Peyer's patch (tissue), 4 donors: ENCODE measurements at regions not wholly inside any gene's neighbourhood (a gene's known extent, or its start where the extent isn't known, plus 50 kb on each side); places are given as distances from the start of the nearest gene placed in this dataset.

Source experiments
- CTCF ChIP-seq, 6 experiments: fragments of 450-650 bp in 4 of 6; fragments of 200-600 bp in 2 of 6; sonication (generic) in 1 of 6; IDR thresholded peaks; one replicate each; pipeline ENCODE4 v1.5.1; 2017 to 2019; ENCODE audit warnings: antibody characterized with exemption in 6 of 6, mild to moderate bottlenecking in 3 of 6, moderate library complexity in 1 of 6
- POLR2A ChIP-seq, 2 donors: fragments of 450-650 bp; IDR thresholded peaks; one replicate each; pipeline ENCODE4 v1.5.1; 2017; ENCODE audit warnings: antibody characterized with exemption in 2 of 2, mild to moderate bottlenecking in 2 of 2, moderate library complexity in 2 of 2

DNA sequence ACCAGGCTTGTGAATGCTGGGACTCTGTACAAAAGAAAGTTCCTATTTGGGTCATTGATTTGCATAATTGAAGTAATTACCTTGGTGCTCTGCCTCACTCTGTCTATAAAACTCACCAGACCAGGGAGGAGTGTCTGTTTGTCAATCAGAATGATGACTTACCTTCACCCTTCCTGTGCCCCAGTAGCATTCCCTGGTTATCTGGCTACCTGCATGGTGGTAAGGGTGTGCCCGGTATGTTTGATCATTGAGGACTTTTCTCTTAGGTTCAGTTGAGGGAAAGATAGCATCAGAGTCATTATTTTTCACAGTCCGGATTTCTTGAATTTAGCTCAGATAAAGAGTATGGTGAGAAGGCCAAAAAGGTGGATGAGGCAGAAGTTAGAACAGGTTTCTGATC is 190.0 kb downstream of the BRINP2 start:
- TF ChIP-seq CTCF (IDR thresholded peaks at IDR 0.05) (no peak), POLR2A (IDR thresholded peaks at IDR 0.05) (no peak)
